Stimulated activated CD8-positive, alpha-beta memory T cell treated with anti-CD3 and anti-CD28 coated beads, Interleukin-7, amount 100 ng/mL, for 48 hours (primary cell): ENCODE measurements at regions not wholly inside any gene's neighbourhood (a gene's known extent, or its start where the extent isn't known, plus 50 kb on each side); places are given as distances from the start of the nearest gene placed in this dataset.

Source experiments
- DNase-seq, 2 donors: peaks; one replicate each; pipeline ENCODE4 v3.0.0-alpha.2; 2020; ENCODE audit warnings: low read depth in 1 of 2; ENCODE audit errors: extremely low read depth in 1 of 2

DNA sequence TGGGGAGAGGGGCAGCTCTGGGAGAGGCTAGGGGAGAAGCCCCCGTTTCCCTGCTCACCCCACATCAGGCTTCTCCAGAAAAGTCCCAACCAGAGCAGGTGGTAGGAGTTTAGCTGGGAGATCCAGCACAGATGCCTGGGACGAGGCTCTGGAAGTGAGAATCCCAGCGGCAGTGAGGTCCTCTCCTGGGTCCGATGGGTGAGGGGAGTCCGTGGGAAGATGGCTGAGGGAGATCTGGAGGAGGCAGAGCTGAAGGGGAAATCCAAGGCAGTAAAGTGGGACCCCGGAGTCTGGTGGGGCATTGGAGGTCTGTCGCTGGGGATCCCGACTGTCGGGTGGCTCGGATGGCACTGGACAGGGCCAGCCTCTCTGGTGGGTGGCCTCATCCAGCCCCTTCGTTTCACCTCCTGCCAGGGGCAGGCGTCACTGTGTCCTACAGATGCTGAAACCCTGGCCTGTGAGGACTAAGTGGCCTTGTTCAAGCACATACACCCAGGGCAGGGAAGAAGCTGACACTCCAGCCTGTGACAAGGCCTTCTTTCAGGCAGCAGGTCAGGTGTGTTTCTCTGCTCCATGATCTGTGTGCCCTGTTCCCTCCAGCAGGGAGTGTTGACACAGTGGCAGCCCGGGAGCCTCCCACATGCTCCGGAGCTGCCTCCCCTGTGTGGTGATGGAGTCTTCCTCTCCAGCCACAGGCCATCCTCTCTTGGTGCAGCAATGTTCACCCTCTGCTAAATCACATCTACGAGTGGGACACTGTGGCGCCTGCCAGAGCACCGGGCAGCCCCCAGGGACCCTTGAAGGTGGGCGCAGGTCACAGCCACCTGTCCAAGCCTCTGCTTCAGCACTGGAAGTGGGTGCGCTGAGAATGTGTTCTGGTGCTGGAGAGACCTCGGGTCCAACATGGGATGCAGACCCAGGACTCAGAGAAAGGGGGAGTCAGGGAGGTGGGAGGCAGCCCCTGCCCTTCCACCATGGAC is 850.8 kb downstream of the BRD1 start:
- no peak for DNase-seq

DNA sequence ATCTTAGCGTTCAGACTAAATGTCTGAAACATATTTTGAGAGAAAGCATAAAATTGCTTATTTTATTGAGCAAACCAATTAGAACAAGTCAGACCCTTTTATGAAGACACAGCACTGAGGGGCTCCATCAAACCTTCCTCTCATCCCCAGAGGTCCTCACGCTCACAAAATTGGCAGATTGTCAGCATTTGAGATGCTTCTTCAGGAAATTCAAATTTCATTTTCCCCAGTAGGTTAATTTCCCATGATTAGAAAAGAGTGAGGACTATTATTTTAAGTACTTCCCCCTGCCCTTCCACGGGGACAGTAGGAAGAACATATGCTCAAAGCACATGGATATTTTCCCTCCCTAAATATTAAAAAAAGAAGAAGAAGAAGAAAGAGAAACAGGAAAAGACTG is 851.8 kb downstream of the BRD1 start:
- no peak for DNase-seq

DNA sequence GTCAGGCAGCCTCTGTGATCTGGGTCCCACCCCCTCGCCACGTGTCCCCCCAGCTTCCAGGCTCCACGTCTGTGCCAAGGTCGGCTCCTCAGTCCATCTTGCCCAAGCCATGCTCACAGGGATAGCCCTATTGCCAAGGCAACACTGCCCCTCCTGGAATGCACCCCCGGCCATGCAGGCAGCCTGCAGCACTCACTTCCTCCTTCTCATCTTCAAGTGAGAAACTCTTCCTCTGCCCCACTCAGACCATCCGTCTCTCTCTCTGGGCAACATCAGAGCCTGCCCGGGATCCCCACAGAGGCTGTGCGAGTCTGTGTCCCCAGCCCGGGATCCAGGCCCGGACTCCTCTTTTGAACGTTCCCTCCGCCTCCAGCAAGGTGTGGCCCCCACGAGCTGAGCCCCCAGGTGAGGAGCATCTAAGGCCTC is 852.3 kb downstream of the BRD1 start:
- no peak for DNase-seq

DNA sequence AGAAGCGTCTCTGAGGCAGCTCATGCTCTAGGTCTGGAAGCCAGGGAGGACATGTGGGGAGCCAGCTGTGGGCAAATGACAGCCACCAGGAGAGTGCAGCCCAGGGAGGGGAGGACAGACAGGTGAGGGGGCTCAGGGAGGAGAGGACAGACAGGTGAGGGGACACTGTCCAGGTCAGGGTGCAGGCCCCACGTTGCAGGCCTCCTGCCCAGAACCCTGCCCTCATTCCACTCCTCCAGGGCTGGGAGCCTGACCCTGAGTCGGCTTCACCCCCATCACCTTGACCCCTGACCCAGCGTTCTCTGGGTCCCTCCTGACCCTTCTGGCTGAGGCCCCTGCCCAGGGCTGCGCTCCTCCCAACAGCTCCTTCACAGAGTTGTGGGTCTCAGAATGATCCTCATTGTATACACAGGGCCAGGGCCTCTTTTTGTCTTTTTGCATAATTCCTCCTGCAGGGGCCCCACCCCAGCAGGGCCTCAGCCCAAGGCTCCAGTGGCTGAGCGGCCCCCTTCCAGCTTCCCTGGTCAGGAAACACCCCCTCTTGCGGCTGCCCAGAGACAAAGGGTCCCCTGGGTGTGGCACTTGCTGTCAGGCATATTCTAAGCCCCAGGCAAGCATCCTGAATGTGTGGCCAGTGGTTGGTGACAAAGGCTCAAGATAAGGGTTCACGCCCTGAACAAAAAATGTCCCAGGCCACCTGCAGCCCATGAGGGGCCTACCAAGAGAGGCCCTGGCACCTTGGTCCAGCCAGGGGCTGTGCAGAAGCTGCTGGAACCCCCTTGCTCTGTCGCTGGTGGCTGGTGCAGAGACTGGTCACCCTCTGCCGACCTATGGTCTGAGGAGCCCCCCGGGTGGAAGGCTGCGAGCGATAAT is 853.0 kb downstream of the BRD1 start:
- DNase-seq = no peak

DNA sequence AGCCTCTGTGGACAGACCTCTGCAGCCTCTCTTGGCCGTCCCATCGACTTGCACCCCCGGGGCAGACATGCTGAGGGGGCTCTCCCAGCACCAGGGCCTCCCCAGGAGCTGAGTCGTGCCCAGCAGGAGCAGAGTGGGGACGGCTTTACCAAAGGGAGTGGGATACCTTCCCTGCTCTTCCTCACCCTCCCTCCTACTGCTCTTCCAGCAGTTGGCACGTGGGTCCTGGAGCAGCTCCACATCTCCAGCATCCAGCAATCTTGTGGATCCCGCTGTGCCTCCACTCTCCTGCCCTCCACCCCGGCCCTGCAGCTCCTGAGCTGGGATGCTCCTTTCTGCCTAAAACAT is 854.0 kb downstream of the BRD1 start:
- DNase-seq = no peak

DNA sequence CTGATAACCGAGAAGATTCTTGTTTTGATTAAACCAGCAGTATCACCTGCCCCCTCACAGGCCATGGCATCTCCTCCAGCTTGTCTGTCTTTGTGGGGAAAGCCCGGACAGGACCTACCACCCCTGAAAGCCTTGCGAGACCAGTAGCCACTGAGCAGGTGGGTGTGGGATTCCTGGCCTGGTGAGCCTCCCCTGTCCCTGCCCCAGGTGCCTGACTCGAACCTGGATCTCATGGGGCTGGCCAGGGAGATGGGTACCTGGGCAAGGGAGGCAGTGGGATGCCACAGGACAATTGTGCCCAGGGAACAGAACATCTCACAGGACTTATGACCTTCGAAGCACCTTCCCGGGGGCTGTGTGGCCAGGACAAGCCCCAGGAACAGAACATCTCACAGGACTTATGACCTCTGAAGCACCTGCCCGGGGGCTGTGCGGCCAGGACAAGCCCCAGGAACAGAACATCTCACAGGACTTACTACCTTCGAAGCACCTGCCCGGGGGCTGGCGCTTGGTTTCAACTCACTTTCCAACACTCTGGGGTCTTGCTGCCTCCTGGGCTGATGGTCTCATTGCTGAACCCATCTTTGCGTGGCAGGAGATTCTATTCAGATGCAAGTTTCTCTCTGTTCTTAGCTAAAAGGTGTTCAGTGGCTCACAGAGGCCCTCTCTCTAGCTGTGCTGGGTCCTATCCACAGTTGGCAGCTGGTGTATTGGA is 854.5 kb downstream of the BRD1 start:
- DNase-seq = no peak

DNA sequence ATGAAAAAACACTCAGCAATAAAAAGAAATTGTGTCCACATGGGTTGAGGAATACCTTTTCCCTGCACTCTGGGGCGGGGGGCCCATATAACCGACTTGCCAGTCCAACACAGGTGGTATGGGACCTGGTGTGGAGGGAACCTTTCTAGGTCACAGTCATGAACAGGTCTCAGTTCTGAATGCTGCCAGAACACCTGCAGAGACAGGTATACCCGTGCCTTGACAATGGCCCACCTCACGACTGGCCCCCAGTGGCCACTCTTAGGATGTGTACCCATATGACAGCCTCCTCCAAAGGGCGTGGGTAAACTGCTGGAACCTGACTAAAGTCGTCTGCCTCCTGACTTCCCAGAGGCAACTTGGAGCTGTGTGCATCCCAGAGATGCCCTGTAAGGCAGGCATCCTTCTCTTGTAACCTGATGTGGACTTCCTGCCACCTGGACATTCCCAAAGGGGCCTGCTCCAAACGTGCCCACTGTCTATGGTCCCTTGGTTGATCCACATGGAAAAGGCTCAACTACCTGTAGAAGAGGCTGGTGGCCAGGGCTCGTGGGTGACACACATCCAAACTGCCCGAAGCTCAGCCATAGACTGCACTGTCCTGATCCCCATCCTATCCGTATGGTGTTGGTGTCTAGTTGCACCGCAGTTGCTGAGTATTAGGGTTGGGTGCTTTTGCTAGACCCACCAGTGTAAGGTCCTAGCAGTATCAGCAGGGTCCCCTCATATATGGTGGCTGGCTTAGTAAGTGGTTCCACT is 859.3 kb downstream of the BRD1 start:
- no peak for DNase-seq

DNA sequence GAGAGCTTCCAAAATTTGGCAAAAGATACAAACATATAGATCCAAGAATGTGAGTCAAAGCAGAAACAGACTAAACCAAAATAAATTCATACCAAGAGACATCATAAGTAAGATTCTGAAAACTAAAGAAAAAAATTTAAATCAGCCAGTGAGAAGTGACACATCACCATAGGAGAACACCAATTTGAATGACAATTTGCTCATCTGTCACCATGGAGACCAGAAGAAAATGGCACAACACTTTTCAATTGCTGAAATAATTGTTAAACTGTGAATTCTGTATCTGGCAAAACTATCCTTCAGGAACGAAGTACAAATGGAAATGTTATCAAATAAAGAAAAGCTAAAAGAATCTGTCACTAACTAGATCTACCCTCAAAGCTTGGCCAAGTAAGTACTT is 864.3 kb downstream of the BRD1 start:
- DNase-seq = no peak

DNA sequence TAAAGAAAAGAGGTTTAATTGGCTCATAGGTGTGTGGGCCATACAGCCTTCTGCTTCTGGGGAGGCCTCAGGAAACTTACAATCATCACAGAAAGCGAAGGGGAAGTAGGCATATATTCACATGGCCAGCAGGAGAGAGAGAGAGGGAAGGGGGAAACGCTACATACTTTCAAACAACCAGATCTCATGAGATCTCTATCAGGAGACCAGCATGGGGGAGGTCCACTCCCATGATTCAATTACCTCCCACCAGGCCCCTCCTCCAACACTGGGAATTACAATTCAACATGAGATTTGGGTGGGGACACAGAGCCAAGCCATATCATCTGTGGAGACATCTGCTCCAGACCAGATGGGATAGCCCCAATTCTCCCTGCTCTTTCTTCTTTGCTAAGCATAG is 866.0 kb downstream of the BRD1 start:
- no peak for DNase-seq

DNA sequence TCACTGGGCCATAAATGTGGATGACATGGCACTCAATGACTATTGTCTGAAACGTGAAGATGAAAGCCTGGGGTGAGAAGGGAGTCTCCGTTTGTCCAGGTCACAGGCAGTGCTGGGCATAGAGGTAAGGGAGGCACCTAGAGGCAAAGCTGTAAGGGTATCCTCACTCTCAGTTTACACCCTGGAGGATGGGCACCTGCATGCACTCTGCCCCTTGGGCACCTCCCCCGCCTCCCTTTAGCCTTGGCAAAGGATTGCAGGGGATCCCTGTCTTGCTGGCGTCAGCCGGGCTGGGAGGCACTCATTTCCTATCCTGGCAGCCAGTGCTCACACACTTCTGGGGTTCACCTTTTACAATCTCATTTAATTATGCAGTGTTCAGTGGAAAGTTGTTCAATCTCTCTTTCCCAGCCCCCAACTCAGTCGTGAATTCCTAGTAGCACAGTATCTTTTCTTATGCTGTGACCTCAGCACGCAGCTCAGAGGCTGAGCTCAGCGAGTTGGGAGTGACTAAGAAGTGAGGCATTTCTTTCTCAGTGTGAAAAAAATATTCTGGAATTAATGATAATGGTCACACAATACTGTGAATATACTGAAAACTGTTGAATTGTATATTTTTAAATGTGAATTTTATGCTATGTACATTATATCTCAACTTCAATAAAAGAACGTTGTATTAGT is 866.6 kb downstream of the BRD1 start:
- no peak for DNase-seq

DNA sequence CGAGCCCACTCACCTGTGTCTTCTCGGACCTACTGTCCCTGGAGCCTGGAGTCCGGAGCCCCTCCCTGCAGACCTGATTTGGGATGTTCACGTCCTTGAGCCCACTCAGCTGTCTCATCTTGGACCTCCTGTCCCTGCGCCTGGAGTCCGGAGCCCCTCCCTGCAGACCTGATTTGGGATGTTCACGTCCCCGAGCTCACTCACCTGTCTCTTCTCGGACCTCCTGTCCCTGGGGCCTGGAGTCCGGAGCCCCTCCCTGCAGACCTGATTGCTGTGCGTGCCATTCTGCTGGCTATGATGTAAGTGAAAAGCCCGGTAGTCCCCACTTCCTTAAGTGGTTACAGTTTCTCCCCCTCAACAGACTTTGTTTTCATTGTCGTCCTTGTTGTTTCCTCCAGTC is 867.1 kb downstream of the BRD1 start:
- DNase-seq = no peak

DNA sequence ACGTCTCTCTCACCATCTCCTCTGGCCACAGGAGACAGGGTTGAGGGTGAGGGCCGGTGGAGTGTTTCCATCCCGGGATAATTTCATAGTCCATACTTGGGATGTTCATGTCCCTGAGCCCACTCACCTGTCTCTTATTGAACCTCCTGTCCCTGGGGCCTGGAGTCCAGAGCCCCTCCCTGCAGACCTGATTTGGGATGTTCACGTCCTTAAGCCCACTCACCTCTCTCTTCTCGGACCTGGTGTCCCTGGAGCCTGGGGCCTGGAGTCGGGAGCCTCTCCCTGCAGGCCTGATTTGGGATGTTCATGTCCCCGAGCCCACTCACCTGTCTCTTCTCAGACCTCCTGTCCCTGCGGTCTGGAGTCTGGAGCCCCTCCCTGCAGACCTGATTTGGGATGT is 868.2 kb downstream of the BRD1 start:
- DNase-seq = no peak

DNA sequence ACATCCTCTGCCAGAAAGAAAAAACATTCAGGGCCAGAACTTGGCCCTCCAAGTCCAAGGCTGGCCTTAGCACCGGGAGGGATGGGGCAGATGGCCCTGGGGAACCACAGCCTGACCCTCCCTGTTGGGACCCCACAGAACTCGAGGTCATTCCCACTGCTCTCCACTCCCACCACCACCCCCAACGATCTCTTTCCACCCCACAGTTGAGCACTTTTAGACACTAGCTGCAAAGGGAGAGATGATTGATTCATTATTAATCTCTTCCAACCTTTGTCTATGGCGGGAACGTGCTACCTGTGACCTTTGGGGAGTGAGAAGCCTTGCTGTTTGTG is 869.7 kb downstream of the BRD1 start:
- DNase-seq = no peak

DNA sequence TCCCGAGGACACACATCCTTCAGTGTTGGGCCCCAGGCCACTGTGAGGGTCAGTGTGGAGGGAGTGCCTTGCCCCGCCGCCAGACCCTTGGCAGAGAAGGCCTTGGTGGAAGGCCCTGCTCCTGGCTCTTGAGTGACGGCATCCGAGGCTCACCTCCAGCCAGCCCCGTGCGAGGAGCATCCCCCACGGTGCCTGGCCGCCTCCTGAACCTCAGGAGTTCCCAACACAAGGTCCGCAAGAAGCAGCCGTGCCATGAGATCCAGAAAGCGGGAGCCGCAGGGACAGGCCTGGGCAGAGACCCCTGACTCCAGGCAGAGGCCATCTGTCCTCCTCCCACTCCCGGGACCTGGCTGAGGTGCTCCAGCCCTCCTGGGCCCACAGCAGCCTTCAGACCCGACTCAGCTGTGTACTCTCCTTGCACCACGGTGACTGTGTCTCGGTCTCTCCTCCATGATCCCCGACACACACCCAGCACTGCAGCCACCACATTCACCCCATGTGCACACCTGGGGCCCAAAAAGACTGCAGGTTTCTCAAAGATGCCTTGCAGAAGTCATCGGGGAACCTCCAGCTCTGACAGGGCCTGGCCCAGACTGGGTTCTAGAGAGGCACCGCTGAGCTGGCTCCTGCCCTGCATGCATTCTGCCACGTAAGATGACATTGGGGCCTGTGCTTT is 870.2 kb downstream of the BRD1 start:
- DNase-seq = no peak

DNA sequence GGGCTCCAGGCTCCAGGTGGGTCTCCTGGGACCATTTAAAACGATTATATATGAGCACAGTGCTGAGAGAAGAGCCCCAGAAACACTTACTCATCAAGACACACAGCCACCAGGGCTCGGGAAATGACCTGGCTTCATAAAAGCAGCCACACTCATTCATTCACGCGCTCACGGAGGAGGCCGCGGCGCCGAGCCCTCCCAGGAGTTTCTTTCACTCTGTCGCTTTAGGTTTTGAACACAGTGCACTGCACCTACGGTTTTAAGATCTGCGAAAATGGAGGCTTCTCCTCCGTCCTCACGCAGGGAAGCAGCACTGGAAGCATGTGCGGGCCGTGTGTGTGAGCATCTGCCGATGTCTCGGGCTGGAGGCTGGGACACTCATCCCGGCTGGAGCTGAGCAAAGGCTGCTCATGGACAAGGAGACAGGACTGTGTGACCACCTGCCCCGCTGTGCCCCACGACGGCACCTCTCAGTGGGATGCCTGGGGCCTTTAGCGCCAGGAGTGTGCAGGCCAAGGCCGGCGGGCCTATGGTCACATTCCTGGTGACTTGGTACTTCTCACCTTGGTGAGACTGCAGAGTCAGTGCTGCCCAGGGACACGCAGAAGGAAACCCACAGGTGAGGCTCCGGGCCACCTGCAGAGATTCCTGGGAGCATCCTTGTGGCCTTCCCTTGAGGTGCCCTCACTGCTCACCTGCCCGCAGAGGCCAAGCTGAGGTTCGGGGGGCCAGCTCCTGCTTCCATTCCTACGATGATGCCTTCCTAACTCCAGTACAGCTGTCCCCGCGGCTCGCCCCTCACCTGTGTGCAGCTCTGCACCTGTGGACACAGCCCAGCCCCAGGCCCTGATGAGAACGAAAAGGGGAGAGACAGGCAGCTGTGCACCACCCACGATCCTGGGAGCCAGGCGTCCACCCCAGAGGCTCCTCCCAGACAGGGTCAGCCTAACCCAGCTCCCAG is 872.0 kb downstream of the BRD1 start:
- no peak for DNase-seq

DNA sequence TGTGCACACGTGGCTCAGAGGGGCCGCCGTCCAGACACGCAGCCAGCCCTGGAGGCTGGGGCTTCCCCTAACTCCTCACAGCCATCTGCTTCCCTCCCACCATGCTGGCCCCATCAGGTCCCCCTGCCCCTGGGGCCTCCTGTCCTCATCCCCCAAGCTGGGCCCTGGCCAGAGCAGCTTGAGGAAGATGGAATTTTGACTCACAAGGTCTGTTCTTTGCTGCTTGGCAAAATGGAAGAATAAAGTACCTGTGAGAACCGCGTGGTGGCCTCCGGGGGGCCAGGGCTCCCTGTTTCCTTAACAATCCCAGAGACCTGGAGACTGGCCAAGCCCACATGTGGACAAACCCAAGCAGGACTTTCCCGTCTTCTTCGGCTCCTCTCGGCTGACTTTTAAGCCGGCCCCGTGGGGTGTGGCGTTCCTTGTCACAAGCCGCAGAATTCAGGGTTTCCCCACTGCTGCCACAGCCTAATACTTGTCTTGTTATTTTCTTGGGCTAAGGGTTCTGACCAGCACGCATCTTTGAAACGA is 872.8 kb downstream of the BRD1 start:
- no peak for DNase-seq

DNA sequence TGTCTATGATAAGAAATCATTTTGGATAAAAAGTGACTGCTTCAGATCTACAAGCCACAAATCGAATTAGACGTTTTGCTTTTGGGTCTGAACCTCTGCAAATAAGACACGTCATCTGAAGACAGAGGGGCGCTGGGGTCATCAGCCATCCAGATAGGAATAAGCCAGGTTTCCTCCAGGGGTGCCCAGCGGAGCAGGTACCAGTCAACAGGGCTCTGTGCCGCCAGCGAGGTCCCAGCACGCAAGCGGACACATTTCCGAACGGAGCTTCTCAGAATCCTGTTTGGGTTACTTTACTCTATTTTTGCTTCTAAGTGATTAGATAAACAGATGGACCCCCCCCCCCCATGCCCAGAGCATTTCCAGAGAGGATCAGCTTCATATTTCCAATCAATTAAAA is 873.8 kb downstream of the BRD1 start:
- no peak for DNase-seq

DNA sequence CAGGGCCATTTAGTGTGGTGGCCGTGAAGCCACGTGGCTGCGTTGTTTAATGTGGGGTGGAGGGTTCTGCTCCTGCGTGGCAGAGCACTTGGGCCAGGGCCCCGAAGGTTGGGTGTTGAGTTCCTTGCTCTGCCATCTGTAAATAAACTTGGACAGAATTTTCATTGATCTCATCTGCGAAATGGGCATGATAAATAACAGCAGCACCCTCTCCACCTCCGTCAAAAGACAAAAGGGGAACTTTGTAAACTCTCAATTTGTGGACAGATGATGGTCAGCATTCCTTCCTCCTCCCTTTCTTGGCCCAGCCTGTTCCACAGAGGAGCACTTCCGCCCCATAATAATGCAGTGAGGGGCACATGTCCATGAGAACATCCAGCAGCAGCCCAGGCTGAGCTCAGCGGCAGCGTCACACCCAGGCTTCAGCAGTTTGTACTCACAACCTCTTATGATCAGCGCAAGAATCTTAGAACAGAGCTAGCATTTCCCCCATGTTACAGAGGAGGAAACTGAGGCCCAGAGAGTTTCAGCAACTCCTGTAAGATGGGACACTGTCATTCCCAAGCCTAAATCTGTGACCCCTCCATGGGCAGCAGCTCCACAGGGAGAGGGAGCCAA is 874.5 kb downstream of the BRD1 start:
- no peak for DNase-seq
